ENCODE measurements at regions not wholly inside any gene's neighbourhood (a gene's known extent, or its start where the extent isn't known, plus 50 kb on each side); places are given as distances from the start of the nearest gene placed in this dataset.

- TF ChIP-seq POLR2A (IDR thresholded peaks at IDR 0.05) (no peak), EP300 (IDR thresholded peaks at IDR 0.05) (no peak), CTCF (IDR thresholded peaks at IDR 0.05) (no peak)
Measured at GRCh38 chr7:28258240-28258639, 77.6 kb upstream of the JAZF1 start.
